Ishikawa (cell line): ENCODE measurements at regions not wholly inside any gene's neighbourhood (a gene's known extent, or its start where the extent isn't known, plus 50 kb on each side); places are given as distances from the start of the nearest gene placed in this dataset.

Experiments used
- CEBPB ChIP-seq: IDR thresholded peaks from 2 replicates; pipeline ENCODE4 v1.6.1; 2012
- CREB1 ChIP-seq: IDR thresholded peaks from 2 replicates; pipeline ENCODE4 v1.6.1; 2012; ENCODE audit warnings: low read depth
- EGR1 ChIP-seq: IDR thresholded peaks from 2 replicates; pipeline ENCODE4 v1.6.1; 2012
- EP300 ChIP-seq: IDR thresholded peaks from 2 replicates; pipeline ENCODE4 v1.6.1; 2012; ENCODE audit warnings: borderline replicate concordance
- FOXM1 ChIP-seq: IDR thresholded peaks from 2 replicates; pipeline ENCODE4 v1.6.1; 2012; ENCODE audit warnings: low read depth, borderline replicate concordance
- NFIC ChIP-seq: IDR thresholded peaks from 2 replicates; pipeline ENCODE4 v1.6.1; 2012
- RAD21 ChIP-seq: IDR thresholded peaks from 2 replicates; pipeline ENCODE4 v1.6.1; 2012; ENCODE audit warnings: low read depth
- TAF1 ChIP-seq: IDR thresholded peaks from 2 replicates; pipeline ENCODE4 v1.6.1; 2012; ENCODE audit warnings: low read depth, mild to moderate bottlenecking
- TCF12 ChIP-seq: IDR thresholded peaks from 2 replicates; pipeline ENCODE4 v1.6.1; 2012; ENCODE audit warnings: low read depth
- TEAD4 ChIP-seq: IDR thresholded peaks from 2 replicates; pipeline ENCODE4 v1.6.1; 2012
- YY1 ChIP-seq: IDR thresholded peaks from 2 replicates; pipeline ENCODE4 v1.6.1; 2012; ENCODE audit warnings: low read depth
- ZBTB7A ChIP-seq: IDR thresholded peaks from 2 replicates; pipeline ENCODE4 v1.6.1; 2012; ENCODE audit warnings: low read depth
- TF ChIP-seq, protein P1 (sequence below): IDR thresholded peaks from 2 replicates; pipeline ENCODE4 v1.6.1; 2012
- TF ChIP-seq, protein P2 (sequence below): IDR thresholded peaks from 2 replicates; pipeline ENCODE4 v1.6.1; 2012
- TF ChIP-seq, protein P3 (sequence below): IDR thresholded peaks from 2 replicates; pipeline ENCODE4 v1.6.1; 2012; ENCODE audit warnings: low read depth, mild to moderate bottlenecking

DNA sequence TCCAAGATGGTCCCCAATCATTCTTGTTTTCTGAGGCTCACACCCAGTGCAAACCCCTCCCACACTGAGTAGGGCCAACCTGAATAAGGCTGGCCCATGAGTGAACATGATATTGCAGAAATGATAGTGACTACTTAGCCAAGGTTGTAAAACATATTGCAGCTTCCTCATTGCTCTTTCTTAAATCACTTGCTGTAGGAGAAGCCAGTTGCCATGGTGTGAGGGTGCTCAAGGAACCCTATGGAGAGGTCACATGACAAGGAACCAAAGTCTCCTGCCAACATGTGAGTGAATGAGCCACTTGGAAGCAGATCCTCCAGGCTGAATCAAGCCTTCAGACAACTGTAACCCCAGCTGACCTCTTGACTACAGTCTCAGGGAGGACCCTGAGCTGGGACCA, 191.4 kb downstream of the RGS9 start:
- TF ChIP-seq, protein P1, sequence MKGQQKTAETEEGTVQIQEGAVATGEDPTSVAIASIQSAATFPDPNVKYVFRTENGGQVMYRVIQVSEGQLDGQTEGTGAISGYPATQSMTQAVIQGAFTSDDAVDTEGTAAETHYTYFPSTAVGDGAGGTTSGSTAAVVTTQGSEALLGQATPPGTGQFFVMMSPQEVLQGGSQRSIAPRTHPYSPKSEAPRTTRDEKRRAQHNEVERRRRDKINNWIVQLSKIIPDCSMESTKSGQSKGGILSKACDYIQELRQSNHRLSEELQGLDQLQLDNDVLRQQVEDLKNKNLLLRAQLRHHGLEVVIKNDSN: peak; percentile 29; the same call in 1 of the 2 replicates
- no peak for TF ChIP-seq TCF12

DNA sequence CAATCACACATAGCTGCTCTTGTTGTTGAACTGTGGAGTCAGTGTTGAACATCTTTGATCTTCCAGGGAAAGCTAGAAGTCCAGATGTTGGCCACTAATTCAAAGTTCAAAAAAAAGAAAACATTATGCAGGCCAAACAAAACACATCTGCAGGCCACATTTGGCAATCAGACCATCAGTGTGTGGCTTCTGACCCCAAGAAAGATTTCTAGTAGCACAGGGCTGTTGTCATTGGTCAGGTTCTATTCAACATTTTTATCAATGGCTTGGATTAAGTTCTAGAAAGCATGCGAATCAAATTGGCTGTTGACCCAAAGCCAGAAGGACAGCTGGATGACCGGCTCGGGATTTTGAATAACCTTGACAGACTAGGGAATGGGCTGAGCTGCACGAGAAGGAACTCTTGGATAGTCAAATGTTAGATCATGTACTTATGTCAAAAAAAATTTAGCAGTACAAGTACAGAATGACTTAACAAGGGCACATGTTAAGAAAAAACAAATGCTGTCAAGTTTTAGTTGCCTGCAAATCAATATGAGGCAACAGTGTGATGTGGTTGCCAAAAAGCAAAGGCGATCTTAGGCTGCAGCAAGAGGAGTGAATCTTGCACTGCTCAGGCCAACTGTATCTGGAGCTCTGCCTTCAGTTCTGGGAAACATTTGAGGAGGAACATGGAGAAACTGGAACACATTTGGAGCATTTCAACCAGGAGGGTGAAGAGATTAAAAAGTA, 187.6 kb downstream of the RGS9 start:
- no peak for TF ChIP-seq YY1
- TF ChIP-seq, protein P2, sequence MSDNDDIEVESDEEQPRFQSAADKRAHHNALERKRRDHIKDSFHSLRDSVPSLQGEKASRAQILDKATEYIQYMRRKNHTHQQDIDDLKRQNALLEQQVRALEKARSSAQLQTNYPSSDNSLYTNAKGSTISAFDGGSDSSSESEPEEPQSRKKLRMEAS: no peak

DNA sequence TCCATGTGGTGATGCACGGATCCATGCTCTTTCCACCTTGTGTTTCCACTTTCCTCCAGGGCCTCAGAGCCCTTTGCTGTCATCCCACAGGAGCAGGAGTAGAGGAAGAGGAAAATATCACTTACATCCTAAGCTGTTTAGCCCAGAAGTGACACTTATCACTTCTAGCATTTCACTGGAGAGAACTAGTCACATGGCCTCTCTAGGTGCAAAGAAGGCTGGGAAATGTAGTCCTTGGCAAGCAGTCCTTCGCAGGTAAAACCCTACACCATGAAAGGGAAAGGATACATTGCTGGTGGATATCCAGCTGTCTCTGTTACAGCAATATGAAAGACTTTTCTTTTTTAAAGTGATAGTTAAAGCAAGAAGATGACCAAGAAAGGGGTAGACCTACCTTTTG, 185.9 kb downstream of the RGS9 start:
- no peak for TF ChIP-seq TEAD4
- TF ChIP-seq, protein P1: peak; percentile 93

DNA sequence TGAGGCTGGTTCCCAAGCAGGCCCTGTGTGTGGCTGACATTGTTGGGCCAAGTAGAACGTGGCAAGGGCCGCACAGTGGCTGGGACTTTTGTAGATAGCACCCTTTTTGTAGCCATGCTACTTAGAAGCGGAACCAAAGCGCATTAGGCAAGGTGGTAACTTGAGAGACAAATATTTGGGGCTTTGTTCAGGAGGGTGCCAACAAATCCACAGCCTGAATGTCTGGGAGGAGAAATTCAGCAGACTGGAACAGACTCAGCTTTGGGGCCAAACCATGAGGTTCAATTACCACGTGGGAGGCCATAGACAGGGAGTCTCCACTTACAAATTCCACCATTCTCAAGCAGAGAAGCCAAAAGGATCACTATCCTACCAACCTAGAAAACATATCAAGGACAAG, 183.7 kb downstream of the RGS9 start:
- TF ChIP-seq EP300 (peak; percentile 63; the same call in 1 of the 2 replicates), CEBPB (no peak), TAF1 (no peak), FOXM1 (no peak), NFIC (0 out of 2 replicates have a peak, but pooled peaks have one; percentile 17), TEAD4 (0 out of 2 replicates have a peak, but pooled peaks have one; percentile 13), TCF12 (0 out of 2 replicates have a peak, but pooled peaks have one; percentile 36), RAD21 (no peak)
- TF ChIP-seq, protein P3, sequence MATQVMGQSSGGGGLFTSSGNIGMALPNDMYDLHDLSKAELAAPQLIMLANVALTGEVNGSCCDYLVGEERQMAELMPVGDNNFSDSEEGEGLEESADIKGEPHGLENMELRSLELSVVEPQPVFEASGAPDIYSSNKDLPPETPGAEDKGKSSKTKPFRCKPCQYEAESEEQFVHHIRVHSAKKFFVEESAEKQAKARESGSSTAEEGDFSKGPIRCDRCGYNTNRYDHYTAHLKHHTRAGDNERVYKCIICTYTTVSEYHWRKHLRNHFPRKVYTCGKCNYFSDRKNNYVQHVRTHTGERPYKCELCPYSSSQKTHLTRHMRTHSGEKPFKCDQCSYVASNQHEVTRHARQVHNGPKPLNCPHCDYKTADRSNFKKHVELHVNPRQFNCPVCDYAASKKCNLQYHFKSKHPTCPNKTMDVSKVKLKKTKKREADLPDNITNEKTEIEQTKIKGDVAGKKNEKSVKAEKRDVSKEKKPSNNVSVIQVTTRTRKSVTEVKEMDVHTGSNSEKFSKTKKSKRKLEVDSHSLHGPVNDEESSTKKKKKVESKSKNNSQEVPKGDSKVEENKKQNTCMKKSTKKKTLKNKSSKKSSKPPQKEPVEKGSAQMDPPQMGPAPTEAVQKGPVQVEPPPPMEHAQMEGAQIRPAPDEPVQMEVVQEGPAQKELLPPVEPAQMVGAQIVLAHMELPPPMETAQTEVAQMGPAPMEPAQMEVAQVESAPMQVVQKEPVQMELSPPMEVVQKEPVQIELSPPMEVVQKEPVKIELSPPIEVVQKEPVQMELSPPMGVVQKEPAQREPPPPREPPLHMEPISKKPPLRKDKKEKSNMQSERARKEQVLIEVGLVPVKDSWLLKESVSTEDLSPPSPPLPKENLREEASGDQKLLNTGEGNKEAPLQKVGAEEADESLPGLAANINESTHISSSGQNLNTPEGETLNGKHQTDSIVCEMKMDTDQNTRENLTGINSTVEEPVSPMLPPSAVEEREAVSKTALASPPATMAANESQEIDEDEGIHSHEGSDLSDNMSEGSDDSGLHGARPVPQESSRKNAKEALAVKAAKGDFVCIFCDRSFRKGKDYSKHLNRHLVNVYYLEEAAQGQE: no peak
- TF ChIP-seq, protein P1: peak; percentile 29
- TF ChIP-seq, protein P2: peak; percentile 48; the same call in 1 of the 2 replicates

DNA sequence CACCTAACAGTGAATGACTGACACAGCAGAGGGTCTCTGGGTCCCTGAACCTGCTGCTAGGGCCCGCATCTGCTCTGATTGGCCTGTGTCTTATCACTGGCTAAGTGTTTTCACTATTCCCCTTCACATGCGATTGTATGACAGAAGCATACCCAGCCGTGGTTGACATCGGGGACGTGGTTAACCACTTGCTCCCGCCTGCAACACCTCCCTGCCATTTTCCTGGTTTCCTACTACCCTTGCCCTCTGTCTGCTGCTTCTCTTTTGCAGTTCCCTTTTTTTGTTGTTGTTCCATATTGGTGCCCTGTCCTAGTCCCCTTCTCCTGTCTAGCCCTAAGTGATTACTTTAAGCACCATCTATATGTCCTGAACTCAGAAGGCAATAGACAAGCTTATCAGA, 177.0 kb downstream of the RGS9 start:
- no peak for TF ChIP-seq RAD21

DNA sequence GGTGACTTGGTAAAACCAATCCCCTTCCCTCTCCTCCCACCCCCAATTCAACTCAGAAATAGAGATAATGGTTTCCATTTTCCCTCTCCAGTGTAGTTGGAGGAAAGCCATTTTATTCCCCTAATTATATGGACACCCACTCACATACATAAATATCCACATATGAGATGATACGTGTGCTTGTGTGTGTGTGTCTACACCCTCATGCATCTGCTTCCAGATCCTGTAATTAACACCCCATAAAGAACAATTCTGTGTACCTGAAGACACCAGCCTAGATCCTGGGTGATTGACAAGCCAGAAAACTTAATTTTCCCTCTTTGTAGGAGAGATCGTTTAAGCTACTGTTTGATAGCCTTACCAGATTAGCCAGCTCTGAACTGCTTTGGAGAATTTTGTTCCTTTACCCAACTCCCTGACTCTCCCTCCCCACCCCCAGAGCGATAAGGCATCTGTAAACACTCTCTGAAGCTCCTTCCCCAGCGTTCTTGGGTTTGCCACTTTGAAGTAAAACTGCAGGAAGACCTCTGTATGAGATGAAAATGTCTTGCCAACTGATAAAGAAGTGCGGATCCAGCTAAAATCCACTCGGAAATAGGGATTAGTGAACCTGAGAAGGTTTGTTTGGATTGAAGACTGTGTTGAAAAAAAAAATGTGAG, 175.7 kb downstream of the RGS9 start:
- TF ChIP-seq TAF1: no peak
- TF ChIP-seq TCF12: no peak
- TF ChIP-seq, protein P3: no peak
- no peak for TF ChIP-seq CREB1
- no peak for TF ChIP-seq EGR1
- TF ChIP-seq, protein P1: no peak
- TF ChIP-seq CEBPB: no peak
- TF ChIP-seq RAD21: no peak
- no peak for TF ChIP-seq EP300
- TF ChIP-seq YY1: no peak
- TF ChIP-seq TEAD4: no peak
- TF ChIP-seq, protein P2: no peak
- TF ChIP-seq ZBTB7A: no peak
- no peak for TF ChIP-seq FOXM1
- no peak for TF ChIP-seq NFIC
